CD4-positive, alpha-beta T cell treated with Interleukin-10 for 1 hour (primary cell): ENCODE measurements at regions not wholly inside any gene's neighbourhood (a gene's known extent, or its start where the extent isn't known, plus 50 kb on each side); places are given as distances from the start of the nearest gene placed in this dataset.

Experiments used
- DNase-seq: peaks from one replicate; pipeline ENCODE4 v3.0.0-alpha.2; 2020

DNA sequence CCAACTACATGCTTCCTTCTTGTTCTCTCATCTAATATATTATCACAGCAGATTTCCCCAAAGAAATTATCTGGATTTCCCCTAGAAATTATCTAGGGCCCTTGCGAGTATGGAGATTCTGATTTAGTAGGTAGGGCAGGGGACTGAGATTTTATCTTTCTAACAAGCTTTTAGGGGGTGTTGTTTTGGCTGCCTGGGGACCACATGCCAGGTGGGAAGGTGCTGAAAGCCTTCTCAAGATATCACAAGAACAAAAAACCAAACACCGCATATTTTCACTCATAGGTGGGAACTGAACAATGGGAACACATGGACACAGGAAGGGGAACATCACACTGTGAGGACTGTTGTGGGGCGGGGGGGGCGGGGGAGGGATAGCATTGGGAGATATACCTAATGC is 146.5 kb upstream of the CDH10 start:
- no peak for DNase-seq

DNA sequence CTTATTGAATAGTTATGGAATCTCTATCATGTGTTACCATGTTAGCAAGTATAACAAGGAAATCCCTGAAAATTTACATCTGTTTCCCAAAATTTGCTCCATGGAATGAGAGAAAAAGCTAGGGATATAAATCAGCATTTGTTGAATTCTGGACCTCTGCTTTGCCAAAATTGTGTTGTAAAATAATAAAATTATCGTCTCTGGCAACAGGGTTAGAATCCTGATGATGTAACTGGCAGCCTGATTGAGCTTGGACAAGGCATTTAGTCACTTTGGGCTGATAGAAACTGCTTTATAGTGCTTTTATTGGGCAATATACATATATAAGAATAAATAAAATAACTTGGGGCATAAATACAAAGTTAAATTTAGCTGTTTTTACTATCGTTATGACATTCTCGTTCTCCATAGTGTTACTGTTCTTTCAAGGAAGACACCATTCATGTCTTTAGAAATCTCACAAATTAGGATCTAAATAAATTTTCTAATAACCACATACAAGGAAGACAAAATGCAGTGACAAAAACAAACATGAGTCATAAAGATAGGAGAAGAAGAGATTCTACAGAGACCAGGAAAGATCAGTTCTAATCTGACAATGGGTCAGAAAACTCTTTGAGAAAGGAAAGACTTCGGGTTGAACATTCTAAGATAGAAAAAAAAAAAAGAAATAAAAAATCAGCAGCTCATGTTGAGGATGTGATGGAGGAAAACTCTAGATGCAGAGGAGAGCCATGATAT is 145.0 kb upstream of the CDH10 start:
- DNase-seq = no peak

DNA sequence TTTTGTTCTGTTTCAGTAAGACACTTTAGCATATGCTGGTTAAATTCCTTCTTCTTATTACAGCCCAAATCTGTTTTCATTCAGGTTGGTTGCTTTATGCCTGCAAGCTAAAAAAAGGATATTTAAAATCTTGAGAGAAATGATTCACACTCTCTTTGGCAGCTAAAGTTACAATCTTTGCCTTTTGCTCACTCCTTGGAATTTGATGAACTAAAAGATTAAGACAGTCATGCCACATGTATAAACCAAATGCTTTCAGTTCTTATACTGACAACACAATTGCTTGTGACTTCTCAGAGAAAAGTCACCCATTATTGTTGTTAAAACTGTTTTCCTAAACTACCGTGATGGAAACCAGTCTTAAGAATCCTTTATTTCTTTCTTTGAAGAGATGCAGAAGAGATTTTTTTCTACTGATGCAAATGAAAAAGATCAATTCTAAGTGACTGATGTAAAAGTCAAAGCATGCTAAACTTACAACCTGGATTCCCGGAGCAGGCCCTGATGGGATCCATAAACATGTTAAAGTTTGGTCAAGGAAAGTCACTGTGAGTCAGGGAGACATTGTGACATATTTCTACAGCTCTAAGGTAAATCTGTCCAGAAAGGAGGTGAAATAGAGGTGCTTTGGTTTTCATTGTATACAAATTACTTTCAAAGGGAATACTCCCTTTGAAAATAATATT is 144.2 kb upstream of the CDH10 start:
- DNase-seq = no peak

DNA sequence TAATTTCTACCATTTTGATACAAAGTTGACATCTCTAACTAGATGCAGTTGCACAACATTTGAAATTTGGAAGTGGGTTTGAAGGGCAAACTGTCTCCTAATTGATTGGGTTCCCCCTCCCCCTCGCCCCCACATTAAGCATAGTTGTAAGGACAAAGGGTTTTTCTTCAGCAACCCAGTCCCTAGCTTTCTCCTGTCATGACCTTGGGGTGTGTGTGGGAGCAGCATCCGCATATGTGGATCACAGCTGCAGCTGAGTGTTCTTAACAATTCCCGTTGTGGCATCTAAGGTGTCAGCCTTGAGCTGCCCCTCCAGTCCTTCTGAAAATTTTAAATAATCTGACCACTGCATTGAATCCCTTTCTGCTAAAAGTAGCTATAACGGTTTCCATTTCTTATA is 141.3 kb upstream of the CDH10 start:
- DNase-seq = no peak

DNA sequence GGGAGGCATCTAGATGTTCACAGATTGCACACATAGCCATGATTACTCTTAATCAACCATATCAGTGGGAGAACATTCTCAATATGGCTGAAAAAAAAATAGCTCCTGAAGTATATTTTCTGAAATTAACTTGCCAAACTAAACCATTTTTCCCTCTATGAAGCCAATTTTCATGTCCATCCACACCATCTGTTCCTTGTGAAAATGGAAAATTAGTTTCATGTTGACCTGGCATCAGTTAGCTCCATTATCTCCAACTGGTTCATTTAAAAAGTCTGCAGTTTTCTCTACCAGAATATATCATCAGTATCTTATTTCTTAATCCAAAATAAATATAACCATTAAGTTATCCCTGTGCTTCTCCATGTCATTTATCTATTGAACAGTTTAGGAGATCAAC is 138.8 kb upstream of the CDH10 start:
- no peak for DNase-seq

DNA sequence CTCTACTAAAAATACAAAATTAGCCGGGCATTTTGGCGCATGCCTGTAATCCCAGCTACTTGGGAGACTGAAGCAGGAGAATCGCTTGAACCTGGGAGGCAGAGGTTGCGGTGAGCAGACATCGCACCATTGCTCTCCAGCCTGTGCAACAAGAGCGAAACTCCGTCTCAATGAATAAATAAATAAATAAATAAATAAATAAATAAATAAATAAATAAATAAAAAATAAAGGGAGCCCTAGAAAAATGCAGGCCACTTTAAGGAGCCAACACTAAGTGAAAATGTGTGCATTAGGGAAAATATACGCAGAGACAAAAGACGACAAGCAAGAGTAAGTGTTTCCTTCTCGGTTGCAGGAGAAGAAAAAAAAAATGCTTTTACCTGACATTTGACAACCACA is 132.6 kb upstream of the CDH10 start:
- DNase-seq = no peak

DNA sequence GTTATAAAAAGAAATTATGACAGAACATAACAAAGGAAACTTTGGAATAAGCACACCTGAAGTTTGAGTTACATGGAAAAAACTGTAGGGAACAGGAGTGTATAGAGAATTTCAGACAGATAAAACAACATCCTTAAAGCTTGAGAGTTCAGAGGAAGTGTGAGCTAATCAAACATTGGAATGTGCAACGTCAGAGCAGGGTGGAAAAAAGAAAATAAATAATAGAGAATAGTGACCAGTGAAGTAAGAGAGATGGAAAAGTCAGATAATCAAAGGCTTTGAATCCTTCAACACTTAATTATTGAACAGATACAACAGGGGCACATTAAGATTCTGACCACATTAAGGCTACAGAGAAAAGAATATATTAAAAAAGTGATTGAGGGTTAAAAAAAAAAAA is 128.5 kb upstream of the CDH10 start:
- no peak for DNase-seq

DNA sequence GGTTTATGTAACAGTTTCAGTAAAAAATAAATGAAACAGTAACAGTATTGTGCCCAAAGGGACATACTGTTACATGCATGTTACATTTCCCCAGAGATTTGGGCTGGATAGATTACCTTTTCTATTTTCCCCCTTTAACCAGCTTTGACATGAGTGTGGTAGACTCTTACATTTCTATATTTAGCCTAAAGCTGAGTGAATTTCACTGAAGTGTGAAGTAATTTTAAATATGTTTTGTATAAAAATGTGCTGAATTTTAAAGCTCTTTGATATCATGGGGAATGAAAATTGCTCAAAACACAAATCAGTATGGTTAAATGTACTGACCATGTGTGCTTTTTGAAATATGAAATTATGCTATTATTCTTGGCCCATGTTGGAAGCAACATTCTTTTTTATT is 122.3 kb upstream of the CDH10 start:
- no peak for DNase-seq

DNA sequence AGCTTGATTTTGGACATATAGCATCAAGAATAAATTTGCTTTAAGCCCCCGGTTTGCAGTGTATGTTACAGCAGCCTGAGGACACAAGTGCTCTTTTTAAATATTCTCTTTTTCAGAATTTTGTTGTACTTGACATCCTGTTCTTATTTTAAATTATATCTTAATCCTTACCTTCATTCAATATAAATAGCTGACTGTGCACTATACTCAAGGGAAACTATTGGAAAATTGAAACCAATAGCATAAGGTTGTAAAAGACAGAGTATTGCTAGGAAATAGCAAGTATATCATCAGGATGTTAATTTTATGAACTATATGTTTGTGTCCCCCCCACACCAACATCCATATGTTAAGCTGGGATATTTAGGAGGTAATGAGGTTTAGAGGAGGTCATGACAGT is 120.4 kb upstream of the CDH10 start:
- DNase-seq = no peak

DNA sequence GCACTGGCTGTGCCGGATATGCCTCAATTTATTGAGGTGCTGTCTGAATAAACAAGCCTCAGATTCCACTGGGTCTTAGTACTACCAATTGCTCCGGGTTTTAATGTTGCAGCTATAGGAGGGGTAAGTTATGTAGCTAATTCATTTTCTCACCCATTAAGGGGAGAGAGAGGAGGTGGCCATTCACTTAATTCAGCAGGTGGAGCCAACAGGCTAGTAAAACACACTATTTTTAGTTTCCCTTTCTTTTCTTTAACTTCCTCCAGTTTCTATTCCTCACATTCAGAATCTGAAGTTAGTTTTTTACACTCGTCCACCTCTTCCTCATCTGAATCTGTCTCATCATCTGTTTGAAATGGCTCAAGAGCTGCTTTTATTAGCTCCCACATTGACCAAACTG is 105.6 kb upstream of the CDH10 start:
- DNase-seq = no peak

DNA sequence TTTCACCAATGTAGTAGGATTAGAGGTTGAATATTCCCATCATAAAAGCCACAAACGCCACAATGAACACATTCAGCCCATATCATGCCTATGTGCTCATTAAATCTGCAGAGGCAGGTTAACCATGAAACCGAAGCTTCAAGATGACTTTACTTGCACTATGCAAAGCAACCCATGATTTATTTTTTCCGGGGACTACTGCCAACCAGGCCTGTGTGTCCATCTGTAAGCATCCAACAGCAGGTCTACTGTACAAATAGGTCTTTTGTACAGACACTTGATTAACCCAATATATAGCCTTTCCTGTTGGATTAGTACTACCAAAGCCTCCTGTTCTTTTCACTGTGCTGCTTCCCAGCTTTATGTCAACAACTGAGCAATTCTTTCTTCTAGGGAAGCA is 104.9 kb upstream of the CDH10 start:
- no peak for DNase-seq

DNA sequence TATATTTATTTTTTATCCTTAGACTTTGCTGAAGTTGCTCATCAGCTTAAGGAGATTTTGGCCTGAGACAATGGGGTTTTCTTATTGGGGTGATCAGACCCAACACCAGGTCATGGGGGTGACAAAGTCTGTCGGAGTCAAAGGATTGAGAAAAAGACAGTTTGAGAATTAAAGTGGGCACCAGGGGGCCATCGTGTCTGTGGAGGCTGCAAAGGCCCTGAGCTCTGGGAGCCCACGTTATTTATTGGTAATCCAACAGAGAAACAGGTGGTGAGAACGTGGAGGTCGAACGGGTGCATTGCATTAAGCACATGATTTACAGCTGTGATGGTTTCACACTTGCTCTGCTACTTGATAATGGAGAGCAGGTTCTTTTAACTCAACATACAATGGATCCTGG is 102.5 kb upstream of the CDH10 start:
- DNase-seq = no peak

DNA sequence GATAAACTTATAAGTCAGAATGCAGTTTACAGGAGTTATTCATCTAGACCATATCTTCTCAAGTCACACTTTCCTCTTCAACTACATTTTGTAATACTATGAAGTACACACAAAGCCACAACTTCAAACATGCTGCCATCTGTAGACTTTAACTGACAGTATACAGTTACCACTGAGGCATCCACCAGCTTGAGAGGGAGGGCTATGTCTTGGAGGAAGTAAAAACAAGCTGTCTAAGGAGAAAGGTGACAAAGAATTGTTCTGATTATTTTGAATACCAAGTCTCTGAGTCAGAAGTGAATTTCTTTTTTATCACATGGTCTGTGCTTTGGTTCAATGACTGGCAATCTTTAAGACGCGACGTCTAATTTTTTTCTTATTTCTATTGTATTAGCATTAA is 97.6 kb upstream of the CDH10 start:
- DNase-seq = no peak

DNA sequence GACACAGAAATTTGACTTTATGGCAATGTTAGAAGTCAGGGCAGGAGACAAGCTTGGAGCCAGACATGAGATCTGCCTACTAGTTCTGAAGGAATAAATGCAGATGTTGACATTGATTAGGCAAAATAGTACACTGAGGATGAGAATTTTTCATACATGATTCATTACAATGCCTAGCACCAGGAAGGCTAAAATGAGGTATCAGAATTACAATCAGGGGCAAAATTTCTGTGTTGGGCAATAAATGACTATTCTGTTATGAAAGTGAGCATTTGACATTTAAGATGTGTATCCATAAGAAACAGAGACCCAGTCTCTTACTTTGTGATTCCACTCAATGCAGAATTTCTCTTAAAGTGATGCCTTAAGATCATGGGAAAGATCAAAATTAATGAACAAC is 92.4 kb upstream of the CDH10 start:
- no peak for DNase-seq

DNA sequence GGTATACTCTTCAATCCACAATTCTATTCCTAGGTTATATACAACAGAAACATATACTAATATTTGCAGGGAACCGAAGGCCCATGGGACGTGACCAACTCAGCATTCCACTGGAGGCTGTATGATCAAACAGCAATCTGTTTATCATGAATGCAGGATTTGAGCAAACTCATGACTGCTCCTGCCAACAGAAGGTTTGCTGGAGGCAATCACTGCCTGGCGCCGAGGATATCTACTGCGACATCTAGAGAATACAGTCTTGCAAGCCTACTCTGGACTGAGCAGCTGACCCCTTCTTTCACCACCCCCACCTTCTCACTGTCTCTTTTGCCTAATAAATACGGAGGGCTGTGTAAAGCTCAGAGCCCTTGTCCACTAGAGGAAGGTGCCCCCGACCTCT is 90.5 kb upstream of the CDH10 start:
- no peak for DNase-seq

DNA sequence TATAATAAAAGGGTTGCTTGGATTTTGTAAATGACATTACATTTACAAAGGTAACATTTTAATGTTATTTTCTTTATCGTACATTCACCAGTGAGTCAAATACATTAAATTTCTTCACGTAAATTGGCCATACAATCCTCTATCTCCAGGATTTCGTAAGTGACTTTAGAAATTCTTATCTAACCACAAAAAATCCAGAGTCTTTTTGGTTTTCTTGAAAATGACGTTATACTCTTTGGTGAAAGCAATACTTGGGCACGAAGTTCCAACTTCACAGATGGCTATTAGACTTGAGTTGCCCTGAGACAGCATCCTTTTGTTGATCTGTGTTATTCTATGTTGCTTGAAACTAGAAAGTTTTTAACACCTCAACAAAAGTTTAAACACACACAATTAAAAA is 87.4 kb upstream of the CDH10 start:
- DNase-seq = no peak

DNA sequence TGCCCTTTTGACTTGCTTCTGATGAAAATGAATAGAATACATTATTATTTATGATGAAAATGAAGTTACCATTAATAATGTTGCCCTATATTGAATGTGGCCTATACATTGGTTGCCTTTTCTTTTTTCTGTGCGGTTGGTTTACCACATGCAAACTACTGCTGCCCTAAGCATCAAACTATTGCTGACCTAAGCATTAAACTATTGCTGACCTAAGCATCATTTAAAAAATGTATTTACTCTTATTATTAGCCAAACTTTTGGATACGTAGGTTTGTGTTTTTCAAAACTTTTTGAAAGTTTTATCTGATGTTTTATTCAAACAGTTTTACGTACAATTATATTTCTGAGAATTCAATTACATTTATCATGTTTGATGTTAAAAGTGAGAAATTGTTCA is 76.0 kb upstream of the CDH10 start:
- no peak for DNase-seq

DNA sequence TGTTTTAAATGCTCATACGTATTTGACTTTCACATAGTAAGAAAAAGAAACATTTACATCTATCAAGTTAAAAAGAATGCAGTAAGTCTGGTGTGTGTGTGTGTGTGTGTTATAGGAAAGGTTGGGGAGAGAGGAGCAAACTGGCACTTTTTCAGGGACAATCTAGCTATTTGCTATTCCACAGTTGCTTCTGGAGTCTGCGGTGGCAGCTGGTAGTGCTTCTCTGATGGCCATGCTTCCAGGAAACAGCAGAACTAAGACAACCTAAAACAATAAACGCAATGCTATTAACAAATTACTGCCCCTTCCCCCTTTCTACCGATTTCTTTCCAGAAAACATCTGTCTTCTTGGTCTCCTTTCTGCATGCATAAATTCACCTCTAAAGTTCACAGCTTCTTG is 70.0 kb upstream of the CDH10 start:
- DNase-seq = no peak

DNA sequence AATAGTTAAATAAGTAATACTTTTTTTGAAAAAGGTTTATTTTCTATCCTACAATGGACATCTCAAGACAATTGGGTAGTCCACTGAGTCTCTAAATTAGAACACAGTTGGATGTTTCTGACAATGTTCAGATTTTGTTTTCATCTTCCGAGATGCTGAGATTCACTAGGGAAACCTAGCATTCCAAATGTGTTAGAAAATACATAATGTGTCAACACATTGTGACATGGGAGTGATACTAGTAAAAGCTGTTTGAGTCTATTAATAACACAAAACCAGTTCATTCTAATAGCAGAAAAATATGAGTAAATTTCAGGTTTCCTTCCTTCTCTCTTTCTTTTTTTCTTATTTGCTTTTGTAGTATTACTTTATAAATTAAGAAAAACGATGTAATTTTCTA is 68.2 kb upstream of the CDH10 start:
- DNase-seq = no peak

DNA sequence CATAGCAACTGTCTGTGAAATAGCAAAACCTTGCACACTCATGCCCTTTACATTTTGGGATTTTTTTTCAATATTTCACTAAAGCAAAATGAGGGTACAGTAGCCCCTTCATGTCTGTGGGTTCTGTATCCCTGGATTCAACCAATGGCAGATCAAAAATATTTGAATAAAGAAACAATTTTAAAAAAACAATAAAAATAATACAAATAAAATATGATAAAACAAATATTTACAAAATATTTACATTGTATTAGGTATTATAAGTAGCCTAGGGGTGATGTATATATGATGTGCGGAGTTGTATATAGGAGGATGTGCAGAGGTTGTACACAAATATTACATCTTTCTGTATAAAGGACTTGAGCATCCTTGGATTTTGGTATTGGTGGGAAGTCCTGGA is 67.3 kb upstream of the CDH10 start:
- DNase-seq = no peak

DNA sequence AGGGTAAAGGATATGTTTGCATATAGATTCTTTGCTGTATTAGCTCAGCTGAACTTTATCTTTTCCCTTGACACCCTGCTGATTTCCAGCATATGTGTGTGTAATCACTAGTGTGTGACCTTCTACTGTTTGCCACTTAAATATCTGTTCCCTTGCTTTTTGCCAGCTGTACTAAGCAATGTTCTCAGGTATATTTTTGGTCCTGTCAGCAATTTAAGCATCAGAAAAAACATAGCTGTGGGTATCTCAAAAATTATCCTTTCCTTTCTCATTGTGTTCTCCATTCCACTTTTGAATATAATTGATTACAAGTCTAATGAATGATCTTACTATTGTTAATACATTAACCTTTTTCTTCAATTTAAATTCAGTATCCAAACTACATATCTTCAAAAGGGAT is 59.2 kb upstream of the CDH10 start:
- DNase-seq = no peak
